ENCODE measurements at regions not wholly inside any gene's neighbourhood (a gene's known extent, or its start where the extent isn't known, plus 50 kb on each side); places are given as distances from the start of the nearest gene placed in this dataset.
A peak's percentile ranks its signal among the peaks of the same experiment; 100 is the strongest.

- H3K9me3 Mint-ChIP-seq, result peaks cover 4% of the 10 kb centered on the region
- no peaks in the 10 kb centered on the region for H3K27me3 Mint-ChIP-seq (ENCODE audit: low read depth)
- H3K4me1 Mint-ChIP-seq, result peaks cover 20% of the 10 kb centered on the region
- no peaks in the 10 kb centered on the region for H3K36me3 Mint-ChIP-seq
- DNase-seq (ENCODE audit: low spot score in 2 of 2, unreplicated experiment in 2 of 2), result no peak
- no peak for TF ChIP-seq CTCF (IDR thresholded peaks at IDR 0.05; ENCODE audit: unreplicated experiment)
- no peak overlapping the region for H3K4me3 Mint-ChIP-seq
- no peak overlapping the region for H3K27ac Mint-ChIP-seq
These were observed 91.1 kb upstream of the NOL4 start for GRCh38 chr18:34315591-34316352.

- Mint-ChIP-seq H3K4me1 (peaks cover 20% of the 10 kb centered on the region), H3K36me3 (no peaks in the 10 kb centered on the region), H3K9me3 (no peaks in the 10 kb centered on the region), H3K27me3 (ENCODE audit: low read depth) (no peaks in the 10 kb centered on the region), H3K4me3 (no peak overlapping the region), H3K27ac (no peak overlapping the region)
- TF ChIP-seq CTCF (IDR thresholded peaks at IDR 0.05; ENCODE audit: unreplicated experiment), result no peak
- DNase-seq (ENCODE audit: low spot score in 2 of 2, unreplicated experiment in 2 of 2), result no peak
These were observed 95.6 kb upstream of the NOL4 start for GRCh38 chr18:34320267-34320666.

- H3K27me3 Mint-ChIP-seq (ENCODE audit: low read depth), result no peaks in the 10 kb centered on the region
- H3K4me1 Mint-ChIP-seq, result peaks cover 17% of the 10 kb centered on the region
- no peak overlapping the region for H3K4me3 Mint-ChIP-seq
- H3K36me3 Mint-ChIP-seq, result no peaks in the 10 kb centered on the region
- no peak for TF ChIP-seq CTCF (IDR thresholded peaks at IDR 0.05; ENCODE audit: unreplicated experiment)
- H3K9me3 Mint-ChIP-seq, result peaks cover 4% of the 10 kb centered on the region
- H3K27ac Mint-ChIP-seq, result no peak overlapping the region
- no peak for DNase-seq (ENCODE audit: low spot score in 2 of 2, unreplicated experiment in 2 of 2)
These were observed 96.4 kb upstream of the NOL4 start for GRCh38 chr18:34321066-34321465.

- peak; percentile 44 to 78 for DNase-seq (ENCODE audit: low spot score in 2 of 2, unreplicated experiment in 2 of 2)
- H3K4me3 Mint-ChIP-seq, result no peak overlapping the region
- peaks cover 15% of the 10 kb centered on the region for H3K9me3 Mint-ChIP-seq
- no peaks in the 10 kb centered on the region for H3K27me3 Mint-ChIP-seq (ENCODE audit: low read depth)
- TF ChIP-seq CTCF (IDR thresholded peaks at IDR 0.05; ENCODE audit: unreplicated experiment), result peak; percentile 70
- H3K27ac Mint-ChIP-seq, result no peak overlapping the region
- peaks cover 4% of the 10 kb centered on the region for H3K36me3 Mint-ChIP-seq
- peaks cover 10% of the 10 kb centered on the region for H3K4me1 Mint-ChIP-seq
These were observed 97.9 kb upstream of the NOL4 start for GRCh38 chr18:34322365-34323289.

- DNase-seq (ENCODE audit: low spot score in 2 of 2, unreplicated experiment in 2 of 2), result no peak
- TF ChIP-seq CTCF (IDR thresholded peaks at IDR 0.05; ENCODE audit: unreplicated experiment), result no peak
- H3K4me3 Mint-ChIP-seq, result no peak overlapping the region
- H3K27me3 Mint-ChIP-seq (ENCODE audit: low read depth), result no peaks in the 10 kb centered on the region
- no peaks in the 10 kb centered on the region for H3K4me1 Mint-ChIP-seq
- peaks cover 4% of the 10 kb centered on the region for H3K36me3 Mint-ChIP-seq
- H3K27ac Mint-ChIP-seq, result no peak overlapping the region
- peaks cover 25% of the 10 kb centered on the region for H3K9me3 Mint-ChIP-seq
These were observed 105.1 kb upstream of the NOL4 start for GRCh38 chr18:34329840-34330239.

Measured in mesothelial cell of epicardium (in vitro differentiated cells).